Superior temporal gyrus (tissue), 1 donor: ENCODE measurements at regions not wholly inside any gene's neighbourhood (a gene's known extent, or its start where the extent isn't known, plus 50 kb on each side); places are given as distances from the start of the nearest gene placed in this dataset.
A peak's percentile ranks its signal among the peaks of the same experiment; 100 is the strongest.
"Not testable (repeated sequence)": the region's sequence is repeated elsewhere in the genome, so short reads cannot be mapped to it uniquely, and the experiment has no call there.

Source experiments
- DNase-seq: peaks from one replicate; pipeline ENCODE4 v3.0.0-alpha.2; 2016; ENCODE audit errors: extremely low spot score

DNA sequence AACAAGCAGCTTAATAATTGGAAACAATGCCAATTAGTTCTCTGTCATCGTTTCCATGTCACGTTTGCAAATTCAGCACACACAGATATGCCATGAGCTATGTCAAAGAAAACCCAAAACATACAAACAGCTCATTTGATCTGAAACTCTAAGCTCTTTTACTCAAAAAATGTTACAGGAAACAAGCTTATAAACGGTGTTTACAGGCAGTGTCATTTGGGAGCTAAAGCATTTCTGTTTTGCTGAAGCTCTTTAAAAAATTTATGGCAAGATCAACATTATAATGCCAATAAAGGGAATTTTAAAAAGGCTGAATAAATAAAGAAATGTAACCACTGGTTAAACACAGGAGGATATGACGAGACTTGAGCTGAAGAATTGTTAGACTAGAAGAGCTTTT, 94.0 kb upstream of the HS3ST2 start:
- no peak for DNase-seq

DNA sequence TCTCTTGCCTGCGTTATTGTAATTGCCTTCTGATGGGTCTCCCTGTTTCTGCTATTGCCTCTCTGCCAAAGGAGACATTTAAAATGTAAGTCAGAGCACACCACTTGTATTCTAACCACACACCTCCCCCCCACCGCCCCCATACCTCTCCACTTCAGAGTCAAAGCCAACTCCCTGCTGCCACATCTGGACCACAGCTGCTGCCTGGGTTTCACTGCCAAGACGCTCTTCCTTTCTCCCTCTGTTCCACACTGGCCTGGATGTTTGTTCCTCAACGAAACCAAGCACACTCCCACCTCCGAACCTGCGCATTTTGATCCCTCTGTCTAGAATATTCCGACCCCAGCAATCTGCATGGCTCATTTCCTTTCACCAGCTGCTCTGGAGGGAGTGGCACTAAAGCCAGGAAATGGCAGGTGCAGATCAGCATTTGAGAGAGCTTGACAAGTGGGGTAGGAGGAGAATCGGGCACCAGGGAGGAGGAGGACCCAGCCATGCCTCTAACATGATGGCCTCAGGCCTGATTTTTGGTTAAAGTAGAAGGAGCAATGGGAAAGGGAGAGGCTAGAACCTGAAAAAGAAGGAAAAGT, 92.4 kb upstream of the HS3ST2 start:
- no peak for DNase-seq

DNA sequence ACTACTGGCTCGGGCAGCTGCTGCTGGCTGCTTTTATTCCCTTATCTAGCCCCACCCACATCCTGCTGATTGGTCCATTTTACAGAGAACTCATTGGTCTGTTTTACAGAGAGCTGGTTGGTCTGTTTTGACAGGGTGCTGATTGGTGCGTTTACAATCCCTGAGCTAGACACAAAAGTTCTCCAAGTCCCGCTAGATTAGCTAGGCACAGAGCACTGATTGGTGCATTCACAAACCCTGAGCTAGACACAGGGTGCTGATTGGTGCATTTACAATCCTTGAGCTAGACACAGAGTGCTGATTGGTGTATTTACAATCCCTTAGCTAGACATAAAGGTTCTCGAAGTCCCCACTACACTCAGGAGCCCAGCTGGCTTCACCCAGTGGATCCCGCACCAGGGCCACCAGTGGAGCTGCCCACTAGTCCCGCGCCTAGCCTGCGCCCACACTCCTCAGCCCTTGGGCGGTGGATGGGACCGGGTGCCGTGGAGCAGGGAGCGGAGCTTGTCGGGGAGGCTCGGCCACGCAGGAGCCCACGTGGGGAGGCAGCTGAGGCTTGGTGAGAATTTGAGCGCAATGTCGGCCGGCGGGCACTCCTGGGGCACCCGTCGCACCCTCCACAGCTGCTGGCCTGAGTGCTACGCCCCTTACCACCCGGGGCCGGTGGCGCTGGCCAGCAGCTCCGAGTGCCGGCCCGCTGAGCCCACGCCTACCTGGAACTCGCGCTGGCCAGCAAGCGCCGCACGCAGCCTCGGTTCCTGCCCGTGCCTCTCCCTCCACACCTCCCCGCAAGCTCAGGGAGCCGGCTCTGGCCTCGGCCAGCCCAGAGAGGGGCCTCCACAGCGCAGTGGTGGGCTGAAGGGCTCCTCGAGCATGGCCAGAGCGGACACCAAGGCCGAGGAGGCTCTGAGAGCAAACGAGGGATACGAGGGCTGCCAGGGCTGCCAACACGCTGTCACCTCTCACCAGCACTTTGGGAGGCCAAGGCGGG, 91.1 kb upstream of the HS3ST2 start:
- not testable (repeated sequence) for DNase-seq

DNA sequence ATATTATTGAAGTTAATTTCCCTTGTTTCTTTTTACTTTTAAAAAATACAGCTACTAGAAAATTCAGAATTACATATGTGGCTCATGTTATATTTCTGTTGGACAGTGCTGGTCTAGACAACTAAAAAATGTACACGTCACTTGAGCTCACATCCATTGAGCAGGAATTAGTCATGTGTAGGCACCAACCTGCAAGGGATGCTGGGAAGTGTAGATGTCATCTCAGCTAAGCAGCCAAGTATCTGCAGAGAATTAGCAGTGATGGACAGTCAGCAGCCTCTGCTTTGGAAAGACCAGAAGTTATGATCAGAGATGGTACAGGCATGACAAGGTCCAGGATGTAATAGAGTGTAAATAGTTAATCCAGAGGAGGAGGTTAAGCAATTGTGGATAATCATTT, 87.1 kb upstream of the HS3ST2 start:
- DNase-seq: no peak

DNA sequence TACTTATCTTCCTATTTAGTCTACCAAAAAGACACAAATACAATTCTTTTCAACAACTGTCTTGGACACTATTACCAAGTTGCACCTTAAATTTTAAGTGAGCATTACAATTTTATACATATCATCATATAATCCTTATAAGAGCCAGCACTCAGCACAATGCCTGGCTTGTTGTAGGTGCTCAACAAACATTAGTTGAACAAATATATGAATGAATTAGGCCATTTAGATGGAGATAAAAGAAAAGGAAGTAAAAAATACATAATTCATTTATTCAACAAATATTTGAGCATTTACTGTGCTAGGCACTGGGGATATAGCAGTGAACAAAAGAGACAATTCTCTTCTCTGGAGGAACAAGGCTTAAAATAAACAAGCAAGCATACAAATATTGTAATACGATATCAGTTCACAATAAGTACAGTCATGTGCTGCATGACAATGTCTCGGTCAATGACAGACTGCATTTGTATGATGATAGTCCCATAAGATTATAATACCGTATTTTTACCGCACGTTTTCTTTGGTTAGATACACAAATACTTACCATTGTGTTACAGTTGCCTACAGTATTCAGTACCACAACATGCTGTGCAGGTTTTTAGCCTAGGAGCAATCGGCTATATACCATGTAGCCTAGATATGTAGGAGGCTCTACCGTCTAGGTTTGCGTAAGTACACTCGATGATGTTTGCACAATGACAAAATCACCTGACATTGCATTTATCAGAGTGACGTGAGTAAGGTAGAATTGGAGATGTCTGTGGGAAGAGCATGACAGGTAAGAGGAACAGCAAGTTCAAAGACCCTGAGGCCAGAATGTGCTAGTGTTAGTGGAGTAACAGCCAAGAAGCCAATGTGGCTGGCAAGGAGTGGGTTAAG, 86.4 kb upstream of the HS3ST2 start:
- DNase-seq: no peak

DNA sequence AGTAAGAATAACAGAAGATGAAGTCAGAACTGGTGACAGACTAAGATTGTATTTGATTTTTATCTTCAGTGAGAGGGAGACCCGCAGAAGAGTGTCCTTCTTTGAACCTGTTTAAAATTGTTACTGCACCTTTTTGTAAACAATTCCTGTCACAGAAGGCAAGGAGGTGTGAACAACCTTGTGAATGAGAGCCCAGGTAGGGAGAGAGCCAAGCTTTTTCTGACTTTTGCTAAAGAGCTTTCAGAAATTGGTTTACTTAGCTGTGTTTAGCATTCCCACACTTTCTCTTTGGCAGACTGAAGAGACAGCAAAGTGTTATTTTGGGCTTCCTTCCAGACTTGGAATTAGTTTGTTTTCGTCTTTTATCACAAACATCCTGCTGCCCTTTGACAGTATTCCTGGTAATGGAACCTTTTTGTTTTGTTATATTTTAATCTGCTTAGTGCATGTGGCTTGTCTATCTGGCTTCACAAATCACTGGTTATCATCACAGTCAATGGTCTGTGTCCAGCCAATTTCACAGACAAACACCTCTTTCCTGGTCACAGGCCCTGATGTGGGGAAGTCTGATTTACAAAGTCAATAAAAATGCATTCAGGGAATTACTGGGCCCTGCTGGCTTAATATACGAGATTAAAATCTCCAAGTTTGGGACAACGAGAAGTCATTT, 85.7 kb upstream of the HS3ST2 start:
- DNase-seq: no peak

DNA sequence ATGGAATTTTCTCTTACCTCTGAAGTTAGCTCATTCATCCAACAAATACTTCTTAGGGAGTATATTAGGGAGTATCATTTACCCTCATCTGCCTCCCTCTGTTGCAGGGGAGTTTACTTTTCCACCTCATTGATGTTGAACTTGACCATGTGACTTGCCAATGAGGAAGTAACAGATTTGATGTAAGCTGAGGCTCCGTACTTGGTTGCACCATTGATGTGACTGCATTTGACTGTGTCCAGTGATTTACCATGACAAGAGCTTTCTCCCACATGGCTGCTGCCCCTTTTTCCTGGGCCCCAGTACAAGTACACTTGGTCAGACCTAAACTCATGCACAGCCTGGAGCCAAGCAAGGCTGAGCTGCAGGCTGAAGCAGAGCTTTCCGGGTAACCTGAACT, 81.6 kb upstream of the HS3ST2 start:
- no peak for DNase-seq

DNA sequence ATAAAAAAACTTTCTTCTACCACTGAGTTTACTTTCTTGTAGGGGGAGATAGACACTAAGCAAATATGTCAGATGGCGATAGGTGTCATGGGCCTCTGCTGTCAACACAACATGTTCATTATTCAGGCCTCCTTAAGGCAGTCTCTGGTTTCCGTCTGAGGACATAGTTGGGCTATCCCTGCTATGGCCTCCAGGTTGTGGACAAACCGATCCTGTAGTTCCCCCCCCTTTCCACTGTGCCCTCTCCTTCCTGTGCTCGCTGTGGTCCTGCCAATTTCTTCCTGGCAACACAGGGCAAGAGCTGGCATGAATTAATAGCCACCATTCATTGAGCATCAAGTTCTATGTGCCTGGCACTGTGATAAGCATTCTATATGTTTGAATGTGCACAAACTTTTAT, 81.0 kb upstream of the HS3ST2 start:
- DNase-seq: no peak

DNA sequence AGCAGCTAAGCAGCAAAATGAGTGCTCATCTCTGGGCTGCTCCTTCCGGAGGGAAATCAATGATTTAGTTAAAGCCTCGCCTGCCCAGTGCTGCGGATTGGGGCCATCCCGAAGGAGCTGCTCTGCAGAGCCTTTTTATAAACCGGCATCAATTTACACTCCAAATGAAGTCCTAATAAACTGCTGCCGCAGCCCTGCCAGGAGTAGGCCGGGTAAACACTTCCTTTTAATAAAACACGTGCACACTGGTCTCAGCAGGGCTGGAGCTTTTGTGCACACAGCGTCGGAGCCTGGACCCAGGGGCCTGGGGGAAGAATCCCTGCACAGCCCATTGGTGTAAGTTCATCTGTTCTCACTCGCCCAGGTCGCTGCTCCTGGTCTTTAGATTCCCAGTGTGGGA, 79.6 kb upstream of the HS3ST2 start:
- no peak for DNase-seq

DNA sequence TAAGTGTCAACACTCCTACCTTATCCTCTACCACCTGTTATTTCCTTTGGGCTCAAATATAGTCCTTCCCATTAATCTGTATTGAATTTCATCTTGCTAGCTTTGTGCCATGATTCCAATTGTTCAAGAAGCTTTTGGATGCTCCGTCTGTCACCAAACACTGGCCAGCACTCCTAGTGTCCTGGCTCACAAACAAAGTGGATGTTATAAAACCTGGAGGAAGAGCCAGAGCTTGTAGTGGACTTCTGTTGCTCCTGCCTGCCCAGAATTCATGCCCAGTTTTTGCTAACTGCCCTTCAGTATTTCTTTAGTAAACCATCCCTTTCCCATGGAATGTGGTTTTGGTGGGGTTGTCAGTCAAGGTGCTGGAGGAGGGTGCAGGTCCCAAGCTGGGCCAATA, 77.2 kb upstream of the HS3ST2 start:
- DNase-seq: no peak

DNA sequence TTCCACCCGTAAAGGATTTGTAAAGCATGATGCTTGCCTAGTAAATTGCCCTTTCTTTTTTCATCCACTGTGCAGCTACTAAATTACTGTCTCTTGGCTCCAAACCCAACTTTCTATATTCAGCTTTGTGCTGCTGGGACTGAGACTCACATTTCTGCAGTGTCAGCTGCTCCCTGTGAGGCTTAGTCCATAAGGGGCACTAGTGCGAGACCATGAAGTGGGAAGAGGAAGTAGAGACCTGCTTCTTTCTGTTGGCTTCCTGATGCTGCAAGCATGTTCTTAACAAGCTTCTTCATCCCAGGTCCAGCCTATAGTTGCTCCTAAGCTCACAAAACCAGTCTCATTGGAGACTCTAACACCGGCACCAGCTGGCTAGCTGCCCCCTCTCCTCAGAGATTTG, 74.9 kb upstream of the HS3ST2 start:
- DNase-seq: peak; percentile 50

DNA sequence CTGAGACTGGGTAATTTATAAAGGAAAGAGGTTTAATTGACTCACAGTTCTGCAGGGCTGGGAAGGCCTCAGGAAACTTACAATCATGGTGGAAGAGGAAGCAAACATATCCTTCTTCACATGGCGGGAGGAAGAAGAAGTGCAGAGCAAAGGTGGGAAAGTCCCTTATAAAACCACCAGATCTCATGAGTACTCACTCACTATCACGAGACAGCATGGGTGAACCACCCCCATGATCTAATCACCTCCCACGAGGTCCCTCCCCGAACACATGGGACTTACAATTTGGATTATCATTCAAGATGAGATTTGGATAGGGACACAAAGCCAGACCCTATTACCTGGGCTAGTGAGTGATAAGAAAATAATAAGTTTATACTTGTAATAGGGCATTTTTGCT, 70.6 kb upstream of the HS3ST2 start:
- no peak for DNase-seq

DNA sequence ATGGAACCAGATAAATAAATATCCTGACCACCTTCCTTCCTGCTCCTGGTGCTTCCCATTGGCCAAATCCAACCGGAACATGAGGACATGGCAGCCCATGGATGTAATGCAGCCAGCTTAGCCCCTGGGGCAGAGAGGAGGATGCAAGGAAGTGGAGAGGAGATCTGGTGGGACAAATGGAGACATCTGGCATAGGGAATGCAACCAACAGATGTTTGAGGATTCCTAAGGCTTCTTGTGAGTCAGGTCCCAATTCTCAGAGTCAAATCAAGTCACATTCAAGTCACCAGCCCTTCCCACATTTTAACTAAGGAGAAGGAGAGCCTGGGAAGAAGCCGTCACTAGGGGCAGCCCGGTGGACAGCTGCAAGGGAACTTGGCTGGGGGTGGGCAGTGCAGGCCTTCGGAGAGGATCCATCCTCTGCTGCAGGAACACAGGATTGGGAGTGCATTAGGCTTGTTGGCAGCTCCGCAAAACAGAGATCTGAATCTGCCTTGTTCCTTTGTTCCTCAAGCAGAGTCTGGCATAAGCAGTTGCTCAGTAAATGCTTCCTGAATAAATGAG, 62.8 kb upstream of the HS3ST2 start:
- no peak for DNase-seq

DNA sequence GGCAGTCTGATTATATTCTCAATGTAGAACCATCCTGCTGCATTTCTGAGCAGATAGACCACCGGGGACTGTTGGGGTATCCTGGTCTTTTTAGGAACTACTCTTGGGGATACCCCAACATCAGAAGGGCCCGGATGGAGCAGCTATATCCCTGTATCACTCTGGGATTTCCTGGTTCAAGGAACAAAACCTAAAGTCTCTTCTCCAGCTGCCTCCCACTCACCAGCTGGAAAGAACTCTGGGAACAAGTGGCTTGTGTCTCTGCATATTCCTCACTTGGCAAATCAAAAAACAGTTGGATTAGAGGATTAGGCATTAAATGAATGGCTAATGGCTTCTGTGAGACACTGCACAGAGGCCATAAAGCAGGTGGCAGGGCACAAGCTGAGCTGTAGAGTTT, 62.3 kb upstream of the HS3ST2 start:
- DNase-seq: peak; percentile 32

DNA sequence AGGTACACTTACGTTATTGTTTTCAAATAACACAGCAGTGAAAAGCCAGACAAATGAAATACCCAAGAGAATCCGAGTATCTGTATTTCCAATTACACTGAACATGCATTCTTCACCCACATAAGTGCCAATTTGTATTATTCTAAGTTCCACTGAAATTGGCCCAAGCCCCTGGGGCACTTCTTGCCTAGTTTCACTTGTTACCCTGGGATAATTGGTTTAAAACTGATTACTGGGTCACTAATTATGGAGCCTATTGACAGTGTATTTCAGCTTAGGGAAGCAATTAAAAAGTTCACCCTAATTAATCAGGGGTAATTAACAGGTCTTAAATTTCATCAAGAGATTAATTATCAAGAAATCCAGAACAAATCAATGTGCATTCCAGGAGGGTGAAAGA, 60.5 kb upstream of the HS3ST2 start:
- no peak for DNase-seq

DNA sequence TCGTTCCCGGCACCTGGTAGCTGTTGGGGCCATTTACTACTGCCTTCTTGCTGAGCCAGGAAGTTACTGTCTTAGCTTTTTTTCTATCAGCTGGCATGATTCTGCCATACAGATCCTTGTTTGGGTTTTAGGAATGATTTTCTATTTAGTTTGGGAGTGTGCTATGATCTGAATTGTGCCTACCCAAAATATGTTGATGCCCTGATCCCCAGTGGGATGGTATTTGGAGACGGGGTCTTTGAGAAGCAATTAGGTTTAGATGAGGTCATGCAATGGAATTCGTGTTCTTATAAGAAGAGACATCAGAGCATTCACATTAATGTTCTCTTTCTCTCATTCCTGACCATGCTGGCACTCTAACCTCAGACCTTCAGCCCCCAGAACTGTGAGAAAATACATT, 59.4 kb upstream of the HS3ST2 start:
- no peak for DNase-seq

DNA sequence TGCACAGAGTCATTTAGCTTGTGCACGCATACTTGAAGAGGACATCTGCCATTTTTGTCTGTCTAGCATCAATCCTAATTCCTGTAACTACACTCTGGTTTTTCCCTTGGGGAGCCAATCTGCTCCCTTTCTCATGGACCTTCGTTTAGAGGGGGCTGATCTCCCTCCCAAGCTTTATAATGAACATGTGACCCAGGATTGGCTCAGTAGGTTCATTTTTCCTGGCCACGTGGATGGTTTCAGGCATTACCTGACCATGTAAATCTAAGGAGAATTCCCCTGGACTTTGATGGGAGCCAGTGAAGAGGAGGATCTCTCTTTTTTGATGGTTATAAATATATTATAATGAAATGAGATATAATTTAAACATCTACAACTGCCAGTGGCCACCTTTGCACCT, 56.8 kb upstream of the HS3ST2 start:
- DNase-seq: no peak

DNA sequence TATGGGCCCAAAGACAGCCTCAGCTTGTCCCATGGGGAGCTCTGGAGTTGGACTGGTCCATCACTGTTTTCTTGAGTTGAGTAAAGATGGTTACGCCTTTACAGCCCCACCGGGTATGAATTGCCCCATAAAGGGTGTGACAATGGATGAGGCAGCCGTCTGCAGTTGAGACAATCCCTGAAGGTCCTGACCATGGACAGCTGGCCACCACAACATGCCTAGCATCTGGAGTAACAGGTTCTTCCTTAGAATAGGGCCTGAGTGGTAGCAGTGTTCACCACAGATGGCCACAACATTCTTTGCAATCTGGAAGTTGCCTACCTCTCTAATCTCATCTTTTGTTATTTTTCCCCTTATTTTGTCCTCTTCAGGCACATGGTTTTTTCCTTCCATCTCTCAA, 51.5 kb upstream of the HS3ST2 start:
- no peak for DNase-seq

DNA sequence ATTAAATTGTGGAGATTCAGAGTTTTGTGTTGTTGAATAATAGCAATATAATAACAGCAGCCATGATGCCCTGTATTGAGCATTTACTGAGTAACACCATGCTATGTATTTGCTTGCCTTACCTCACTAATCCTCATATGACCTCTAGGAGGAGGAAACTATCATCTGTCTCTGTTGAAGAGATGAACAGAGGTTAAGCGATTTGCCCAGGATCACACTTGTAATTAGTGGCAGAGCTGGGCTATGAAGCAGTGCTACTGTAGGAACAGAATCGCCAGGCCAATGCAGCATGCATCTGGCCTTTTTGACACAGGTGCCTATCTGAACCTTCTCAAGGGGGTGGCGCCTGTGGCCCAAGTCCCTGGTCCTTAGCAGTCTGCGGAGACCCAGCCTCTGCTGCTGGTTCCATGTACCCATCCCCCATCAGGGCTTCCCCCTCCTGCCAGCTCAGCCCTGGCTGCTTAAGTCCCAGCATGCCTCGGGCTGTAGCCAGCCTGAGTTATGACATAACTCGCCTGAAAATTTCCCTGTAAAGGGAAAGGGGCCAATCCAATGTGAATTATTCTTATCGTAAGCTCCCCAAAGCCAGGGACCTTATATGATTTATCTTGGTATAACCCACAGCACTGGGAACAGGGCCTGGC, 50.4 kb upstream of the HS3ST2 start:
- DNase-seq: no peak
